ENCODE measurements at regions not wholly inside any gene's neighbourhood (a gene's known extent, or its start where the extent isn't known, plus 50 kb on each side); places are given as distances from the start of the nearest gene placed in this dataset.

DNA sequence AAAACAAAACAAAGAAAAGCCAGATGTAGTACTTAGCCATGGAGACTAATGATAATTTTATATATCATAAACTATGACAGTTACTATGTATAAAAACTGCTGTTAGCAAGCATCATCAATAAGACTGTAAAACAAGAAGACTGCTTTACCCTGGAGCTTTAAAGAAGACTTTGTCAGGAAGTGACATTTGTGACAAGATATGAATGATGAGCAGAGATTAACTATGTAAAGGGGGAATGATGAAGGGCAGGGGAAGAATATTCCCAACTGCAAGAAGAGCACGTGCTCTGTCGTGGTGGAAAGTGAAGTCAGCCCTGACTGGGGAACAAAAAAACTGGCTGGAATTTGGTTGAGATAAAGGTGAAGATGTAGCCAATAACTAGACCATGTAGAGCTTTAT lies 617.1 kb upstream of the AMOT start:
- no peaks in the 10 kb centered on the region for H3K4me1 ChIP-seq (ENCODE audit: control insufficient read depth in 5 of 5, insufficient read depth in 5 of 5, low read length in 5 of 5)
- H3K27me3 ChIP-seq (ENCODE audit: control insufficient read depth in 5 of 5, insufficient read depth in 4 of 5, low read length in 5 of 5): peaks cover 0 to 9% (median 4%) of the 10 kb centered on the region in 5 donors
- no peak overlapping the region for H3K9ac ChIP-seq (ENCODE audit: low read length in 5 of 5)
- no peaks in the 10 kb centered on the region for H3K36me3 ChIP-seq (ENCODE audit: control insufficient read depth in 5 of 5, insufficient read depth in 5 of 5, low read length in 5 of 5)
- no peaks in the 10 kb centered on the region for H3K9me3 ChIP-seq (ENCODE audit: control insufficient read depth in 5 of 5, low read length in 5 of 5)
- no peak overlapping the region for H3K27ac ChIP-seq (ENCODE audit: low read depth, low read length)
- H3K4me3 ChIP-seq (ENCODE audit: low read depth in 1 of 5, low read length in 5 of 5): no peak overlapping the region

DNA sequence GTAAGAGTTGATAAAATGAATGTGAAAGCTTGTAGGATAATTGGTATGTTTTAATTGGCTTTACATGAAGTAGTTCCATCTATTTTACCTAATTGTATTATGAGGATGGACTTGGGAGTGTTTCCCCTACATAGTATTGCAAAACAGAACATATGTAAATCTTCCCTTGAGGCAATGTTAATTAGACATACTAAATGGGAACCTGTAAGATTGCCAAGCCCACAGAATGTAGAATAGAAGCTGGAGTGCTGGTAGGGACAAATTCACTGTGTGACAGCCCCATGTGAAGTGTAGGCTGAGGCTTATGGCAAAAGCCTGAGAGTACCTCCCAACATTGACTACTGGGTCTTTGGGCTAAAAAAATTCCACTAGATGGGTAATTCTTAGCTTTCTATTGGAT lies 615.0 kb upstream of the AMOT start:
- Histone ChIP-seq H3K4me1 (ENCODE audit: control insufficient read depth in 5 of 5, insufficient read depth in 5 of 5, low read length in 5 of 5) (no peaks in the 10 kb centered on the region), H3K9ac (ENCODE audit: low read length in 5 of 5) (no peak overlapping the region), H3K36me3 (ENCODE audit: control insufficient read depth in 5 of 5, insufficient read depth in 5 of 5, low read length in 5 of 5) (no peaks in the 10 kb centered on the region), H3K9me3 (ENCODE audit: control insufficient read depth in 5 of 5, low read length in 5 of 5) (no peaks in the 10 kb centered on the region), H3K4me3 (ENCODE audit: low read depth in 1 of 5, low read length in 5 of 5) (no peak overlapping the region), H3K27ac (ENCODE audit: low read depth, low read length) (no peak overlapping the region), H3K27me3 (ENCODE audit: control insufficient read depth in 5 of 5, insufficient read depth in 4 of 5, low read length in 5 of 5) (peaks cover 0 to 9% (median 4%) of the 10 kb centered on the region in 5 donors)

DNA sequence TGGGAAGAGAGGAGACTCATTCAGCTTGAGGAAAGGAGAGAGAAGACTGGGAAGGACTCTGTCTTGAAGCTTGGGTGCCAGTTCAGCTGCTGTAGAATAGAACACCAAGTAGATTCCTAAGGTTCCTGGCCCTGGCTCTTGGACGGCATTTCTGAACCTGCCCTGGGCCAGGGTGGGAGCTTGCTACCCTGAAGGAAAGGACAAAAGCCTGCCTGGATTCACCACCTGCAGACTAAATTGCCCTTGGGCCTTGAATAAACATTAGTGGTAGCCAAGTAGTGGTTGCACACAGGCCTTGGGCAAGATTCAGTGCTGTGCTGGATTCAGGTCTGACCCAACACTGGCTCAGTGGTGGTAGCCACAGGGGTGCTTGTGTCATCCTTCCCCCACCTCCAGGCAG lies 588.4 kb upstream of the AMOT start:
- H3K9ac ChIP-seq (ENCODE audit: low read length in 5 of 5): no peak overlapping the region
- peaks cover 0 to 10% (median 4%) of the 10 kb centered on the region in 5 donors for H3K9me3 ChIP-seq (ENCODE audit: control insufficient read depth in 5 of 5, low read length in 5 of 5)
- H3K27me3 ChIP-seq (ENCODE audit: control insufficient read depth in 5 of 5, insufficient read depth in 4 of 5, low read length in 5 of 5): peaks cover 0 to 13% (median 0%) of the 10 kb centered on the region in 5 donors
- H3K36me3 ChIP-seq (ENCODE audit: control insufficient read depth in 5 of 5, insufficient read depth in 5 of 5, low read length in 5 of 5): no peaks in the 10 kb centered on the region
- H3K4me1 ChIP-seq (ENCODE audit: control insufficient read depth in 5 of 5, insufficient read depth in 5 of 5, low read length in 5 of 5): no peaks in the 10 kb centered on the region
- H3K27ac ChIP-seq (ENCODE audit: low read depth, low read length): no peak overlapping the region
- no peak overlapping the region for H3K4me3 ChIP-seq (ENCODE audit: low read depth in 1 of 5, low read length in 5 of 5)

DNA sequence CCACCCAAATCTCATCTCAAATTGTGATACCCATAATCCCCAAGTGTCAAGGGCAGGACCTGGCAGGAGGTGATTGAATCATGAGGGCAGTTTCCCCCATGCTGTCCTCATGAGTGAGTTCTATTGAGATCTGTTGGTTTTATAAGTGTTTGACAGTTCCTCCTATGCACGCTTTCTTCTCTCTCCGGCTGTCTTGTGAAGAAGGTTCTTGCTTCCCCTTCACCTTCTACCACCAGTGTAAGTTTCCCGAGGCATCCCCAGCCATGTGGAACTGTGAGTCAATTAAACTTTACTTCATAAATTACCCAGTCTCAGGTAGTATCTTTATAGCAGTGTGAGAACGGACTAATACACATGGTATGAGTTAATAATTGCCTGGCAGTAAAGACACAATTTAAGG lies 581.7 kb upstream of the AMOT start:
- no peaks in the 10 kb centered on the region for H3K4me1 ChIP-seq (ENCODE audit: control insufficient read depth in 5 of 5, insufficient read depth in 5 of 5, low read length in 5 of 5)
- no peak overlapping the region for H3K9ac ChIP-seq (ENCODE audit: low read length in 5 of 5)
- peaks cover 0 to 3% (median 0%) of the 10 kb centered on the region in 5 donors for H3K27me3 ChIP-seq (ENCODE audit: control insufficient read depth in 5 of 5, insufficient read depth in 4 of 5, low read length in 5 of 5)
- H3K36me3 ChIP-seq (ENCODE audit: control insufficient read depth in 5 of 5, insufficient read depth in 5 of 5, low read length in 5 of 5): no peaks in the 10 kb centered on the region
- no peak overlapping the region for H3K27ac ChIP-seq (ENCODE audit: low read depth, low read length)
- no peak overlapping the region for H3K4me3 ChIP-seq (ENCODE audit: low read depth in 1 of 5, low read length in 5 of 5)
- H3K9me3 ChIP-seq (ENCODE audit: control insufficient read depth in 5 of 5, low read length in 5 of 5): peaks cover 0 to 10% (median 4%) of the 10 kb centered on the region in 5 donors

DNA sequence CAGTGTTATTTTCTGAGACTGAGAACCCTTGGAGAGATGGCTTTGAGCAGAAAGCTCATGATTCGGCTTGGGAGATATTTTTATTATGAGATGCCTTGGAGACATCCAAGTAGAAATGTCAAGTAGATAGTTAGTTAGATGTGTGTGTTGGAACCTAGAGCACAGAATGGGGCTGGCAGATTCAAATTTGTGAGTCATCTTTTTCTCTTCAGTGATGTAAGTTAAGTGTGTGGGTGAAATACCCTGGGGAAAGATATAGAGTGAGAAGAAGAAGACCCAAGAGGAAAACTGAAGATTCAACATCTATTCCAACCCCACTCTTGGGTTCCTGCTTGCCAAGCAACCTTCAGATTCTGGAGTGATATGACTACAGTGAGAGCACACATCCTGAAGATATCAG lies 580.8 kb upstream of the AMOT start:
- Histone ChIP-seq H3K36me3 (ENCODE audit: control insufficient read depth in 5 of 5, insufficient read depth in 5 of 5, low read length in 5 of 5) (no peaks in the 10 kb centered on the region), H3K4me3 (ENCODE audit: low read depth in 1 of 5, low read length in 5 of 5) (no peak overlapping the region), H3K27ac (ENCODE audit: low read depth, low read length) (no peak overlapping the region), H3K27me3 (ENCODE audit: control insufficient read depth in 5 of 5, insufficient read depth in 4 of 5, low read length in 5 of 5) (peaks cover 0 to 3% (median 0%) of the 10 kb centered on the region in 5 donors), H3K4me1 (ENCODE audit: control insufficient read depth in 5 of 5, insufficient read depth in 5 of 5, low read length in 5 of 5) (no peaks in the 10 kb centered on the region), H3K9me3 (ENCODE audit: control insufficient read depth in 5 of 5, low read length in 5 of 5) (peaks cover 0 to 6% (median 4%) of the 10 kb centered on the region in 5 donors), H3K9ac (ENCODE audit: low read length in 5 of 5) (no peak overlapping the region)

DNA sequence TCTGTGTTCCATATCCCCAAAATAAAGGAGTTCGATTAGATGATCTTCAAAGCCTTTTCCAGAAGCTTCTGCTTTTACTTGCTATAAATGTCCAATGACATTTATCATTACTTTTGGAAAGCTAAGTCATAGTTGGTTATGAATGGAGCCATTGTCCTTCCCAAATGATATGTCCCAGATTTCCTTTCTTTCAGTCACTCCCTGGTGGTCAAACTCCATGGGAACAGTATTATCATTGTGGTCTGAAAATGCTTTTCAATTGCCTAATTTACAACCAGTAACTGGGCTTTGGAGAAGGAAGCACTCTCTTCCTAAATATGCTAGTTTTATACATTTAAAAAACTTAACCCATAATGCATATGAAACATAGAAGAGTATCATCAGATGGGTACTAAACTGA lies 571.5 kb upstream of the AMOT start:
- Histone ChIP-seq H3K27me3 (ENCODE audit: control insufficient read depth in 5 of 5, insufficient read depth in 4 of 5, low read length in 5 of 5) (peaks cover 0 to 8% (median 7%) of the 10 kb centered on the region in 5 donors), H3K27ac (ENCODE audit: low read depth, low read length) (no peak overlapping the region), H3K4me3 (ENCODE audit: low read depth in 1 of 5, low read length in 5 of 5) (no peak overlapping the region), H3K4me1 (ENCODE audit: control insufficient read depth in 5 of 5, insufficient read depth in 5 of 5, low read length in 5 of 5) (no peaks in the 10 kb centered on the region), H3K9ac (ENCODE audit: low read length in 5 of 5) (no peak overlapping the region), H3K9me3 (ENCODE audit: control insufficient read depth in 5 of 5, low read length in 5 of 5) (peaks cover 0 to 2% (median 0%) of the 10 kb centered on the region in 5 donors), H3K36me3 (ENCODE audit: control insufficient read depth in 5 of 5, insufficient read depth in 5 of 5, low read length in 5 of 5) (no peaks in the 10 kb centered on the region)

DNA sequence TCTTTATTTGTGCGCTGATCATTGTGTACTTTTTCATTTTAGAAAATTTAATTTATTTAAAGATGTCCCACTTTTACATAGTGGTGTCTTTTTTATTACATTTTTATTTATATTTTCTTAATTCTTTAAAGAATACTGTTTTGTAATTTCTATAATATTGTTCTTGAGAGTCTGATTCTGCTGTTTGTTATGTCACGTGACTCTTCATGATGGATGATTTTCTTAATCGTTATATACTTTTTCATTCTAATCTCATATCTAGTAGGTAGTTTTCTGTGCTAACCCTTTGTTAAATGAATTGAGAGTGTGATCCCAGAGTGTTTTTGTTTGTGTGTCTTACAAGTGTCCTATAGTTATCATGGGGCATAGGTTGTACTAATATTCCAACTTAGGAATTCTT lies 568.2 kb upstream of the AMOT start:
- H3K9ac ChIP-seq (ENCODE audit: low read length in 5 of 5): no peak overlapping the region
- H3K27ac ChIP-seq (ENCODE audit: low read depth, low read length): no peak overlapping the region
- H3K4me3 ChIP-seq (ENCODE audit: low read depth in 1 of 5, low read length in 5 of 5): no peak overlapping the region
- peaks cover 0 to 3% (median 0%) of the 10 kb centered on the region in 5 donors for H3K27me3 ChIP-seq (ENCODE audit: control insufficient read depth in 5 of 5, insufficient read depth in 4 of 5, low read length in 5 of 5)
- no peaks in the 10 kb centered on the region for H3K4me1 ChIP-seq (ENCODE audit: control insufficient read depth in 5 of 5, insufficient read depth in 5 of 5, low read length in 5 of 5)
- H3K9me3 ChIP-seq (ENCODE audit: control insufficient read depth in 5 of 5, low read length in 5 of 5): peaks cover 0 to 2% (median 0%) of the 10 kb centered on the region in 5 donors
- no peaks in the 10 kb centered on the region for H3K36me3 ChIP-seq (ENCODE audit: control insufficient read depth in 5 of 5, insufficient read depth in 5 of 5, low read length in 5 of 5)

DNA sequence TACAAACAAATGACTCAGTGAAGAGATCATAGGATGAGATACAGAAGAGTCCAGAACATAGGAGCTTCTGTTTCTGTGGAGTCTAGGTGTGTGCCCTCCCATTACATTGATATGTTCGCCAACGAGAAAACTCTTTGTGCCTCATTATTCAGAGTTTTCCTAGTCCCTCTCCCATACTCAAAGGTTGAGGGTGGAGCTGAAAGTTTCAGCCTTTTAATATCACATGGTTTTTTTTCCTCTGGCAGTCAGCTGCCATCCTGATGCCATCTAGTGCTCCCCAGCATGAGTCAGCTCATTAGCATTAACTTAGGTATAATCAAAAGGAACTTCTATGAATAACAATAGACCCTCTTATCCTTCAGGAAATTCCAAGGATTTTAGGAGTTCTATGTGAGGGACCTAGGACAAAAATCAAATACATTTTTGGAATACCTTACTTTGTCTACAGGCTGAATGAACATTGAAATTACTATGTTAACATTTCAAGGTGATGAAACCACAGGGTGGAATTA lies 559.6 kb upstream of the AMOT start:
- Histone ChIP-seq H3K36me3 (ENCODE audit: control insufficient read depth in 5 of 5, insufficient read depth in 5 of 5, low read length in 5 of 5) (no peaks in the 10 kb centered on the region), H3K27me3 (ENCODE audit: control insufficient read depth in 5 of 5, insufficient read depth in 4 of 5, low read length in 5 of 5) (peaks cover 0 to 7% (median 2%) of the 10 kb centered on the region in 5 donors), H3K4me1 (ENCODE audit: control insufficient read depth in 5 of 5, insufficient read depth in 5 of 5, low read length in 5 of 5) (no peaks in the 10 kb centered on the region), H3K9me3 (ENCODE audit: control insufficient read depth in 5 of 5, low read length in 5 of 5) (no peaks in the 10 kb centered on the region), H3K4me3 (ENCODE audit: low read depth in 1 of 5, low read length in 5 of 5) (no peak overlapping the region), H3K27ac (ENCODE audit: low read depth, low read length) (no peak overlapping the region), H3K9ac (ENCODE audit: low read length in 5 of 5) (no peak overlapping the region)

DNA sequence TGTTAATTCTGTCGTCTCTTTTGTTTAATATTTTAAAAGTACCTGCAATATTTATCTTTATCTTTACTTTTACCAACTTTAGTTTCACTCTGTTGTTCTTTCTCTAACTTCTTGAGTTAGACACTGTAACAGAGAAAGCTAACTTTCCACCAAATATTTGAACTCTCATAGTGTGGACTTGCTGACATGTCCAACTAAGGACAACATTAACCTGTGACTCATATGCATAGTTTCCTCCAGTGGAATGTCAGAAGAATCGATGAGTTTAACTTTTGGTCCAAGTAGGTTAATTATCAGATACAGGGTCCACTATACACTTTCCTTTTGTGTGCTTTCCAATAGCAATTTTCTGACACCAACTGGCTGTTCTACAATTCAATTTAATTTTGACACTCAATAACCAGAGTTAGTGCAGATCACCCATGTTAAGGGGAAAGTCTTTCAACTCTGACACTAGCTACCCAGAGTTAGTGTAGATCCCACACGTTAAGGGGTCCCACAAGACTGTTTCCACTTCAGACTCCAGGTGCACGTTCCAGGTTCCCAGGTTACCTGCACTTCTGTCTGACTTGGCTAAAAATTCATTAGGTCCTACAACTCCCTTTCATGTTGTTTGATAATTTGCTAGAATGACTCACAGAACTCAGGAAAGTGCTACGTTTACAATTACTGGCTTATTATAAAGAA lies 559.0 kb upstream of the AMOT start:
- H3K27ac ChIP-seq (ENCODE audit: low read depth, low read length): no peak overlapping the region
- H3K9ac ChIP-seq (ENCODE audit: low read length in 5 of 5): no peak overlapping the region
- H3K4me3 ChIP-seq (ENCODE audit: low read depth in 1 of 5, low read length in 5 of 5): no peak overlapping the region
- no peaks in the 10 kb centered on the region for H3K36me3 ChIP-seq (ENCODE audit: control insufficient read depth in 5 of 5, insufficient read depth in 5 of 5, low read length in 5 of 5)
- no peaks in the 10 kb centered on the region for H3K9me3 ChIP-seq (ENCODE audit: control insufficient read depth in 5 of 5, low read length in 5 of 5)
- peaks cover 0 to 7% (median 2%) of the 10 kb centered on the region in 5 donors for H3K27me3 ChIP-seq (ENCODE audit: control insufficient read depth in 5 of 5, insufficient read depth in 4 of 5, low read length in 5 of 5)
- no peaks in the 10 kb centered on the region for H3K4me1 ChIP-seq (ENCODE audit: control insufficient read depth in 5 of 5, insufficient read depth in 5 of 5, low read length in 5 of 5)

DNA sequence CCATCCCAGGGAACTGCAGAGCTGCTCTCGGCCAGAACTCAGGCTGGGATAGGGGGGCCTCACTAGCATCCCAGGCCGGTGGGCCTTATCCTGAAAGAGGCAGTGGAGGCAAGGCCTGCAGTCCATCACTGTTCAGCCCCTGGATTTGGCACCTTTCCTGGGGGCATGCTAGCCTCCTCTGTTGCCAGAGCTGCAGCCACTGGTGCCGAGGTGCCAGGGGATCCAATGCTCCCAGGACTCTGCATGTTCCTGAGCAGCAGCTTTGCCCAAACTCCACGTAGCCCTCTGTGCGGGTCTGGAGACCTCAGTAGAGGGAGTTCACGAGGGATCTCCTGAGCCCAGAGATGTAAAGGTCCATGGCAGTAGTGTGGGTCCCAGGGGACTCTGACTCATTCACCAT lies 551.7 kb upstream of the AMOT start:
- peaks cover 4 to 7% (median 5%) of the 10 kb centered on the region in 5 donors for H3K27me3 ChIP-seq (ENCODE audit: control insufficient read depth in 5 of 5, insufficient read depth in 4 of 5, low read length in 5 of 5)

More for the DNA sequence above, 551.7 kb upstream of the AMOT start:
- Histone ChIP-seq H3K4me3 (ENCODE audit: low read depth in 1 of 5, low read length in 5 of 5) (no peak overlapping the region), H3K36me3 (ENCODE audit: control insufficient read depth in 5 of 5, insufficient read depth in 5 of 5, low read length in 5 of 5) (no peaks in the 10 kb centered on the region), H3K9ac (ENCODE audit: low read length in 5 of 5) (no peak overlapping the region), H3K4me1 (ENCODE audit: control insufficient read depth in 5 of 5, insufficient read depth in 5 of 5, low read length in 5 of 5) (peaks cover 0 to 2% (median 0%) of the 10 kb centered on the region in 5 donors), H3K27ac (ENCODE audit: low read depth, low read length) (no peak overlapping the region), H3K9me3 (ENCODE audit: control insufficient read depth in 5 of 5, low read length in 5 of 5) (no peaks in the 10 kb centered on the region)

All from subcutaneous abdominal adipose tissue (tissue), 5 donors.